Stimulated activated CD8-positive, alpha-beta memory T cell treated with anti-CD3 and anti-CD28 coated beads, Interleukin-15, amount 100 ng/mL, for 4 hours (primary cell): ENCODE measurements at regions not wholly inside any gene's neighbourhood (a gene's known extent, or its start where the extent isn't known, plus 50 kb on each side); places are given as distances from the start of the nearest gene placed in this dataset.

Experiments
- DNase-seq, 2 donors: peaks; one replicate each; pipeline ENCODE4 v3.0.0-alpha.2; 2020; ENCODE audit warnings: low read depth in 2 of 2

- DNase-seq, result no peak
These were observed 211.3 kb upstream of the PPP2R2D start for GRCh38 chr10:131689486-131689885.

GRCh38 chr10:131689954-131690757, 210.7 kb upstream of the PPP2R2D start:
- no peak for DNase-seq

GRCh38 chr10:131690805-131691239, 210.0 kb upstream of the PPP2R2D start:
- no peak for DNase-seq

GRCh38 chr10:131691481-131692090, 209.2 kb upstream of the PPP2R2D start:
- no peak for DNase-seq

DNA sequence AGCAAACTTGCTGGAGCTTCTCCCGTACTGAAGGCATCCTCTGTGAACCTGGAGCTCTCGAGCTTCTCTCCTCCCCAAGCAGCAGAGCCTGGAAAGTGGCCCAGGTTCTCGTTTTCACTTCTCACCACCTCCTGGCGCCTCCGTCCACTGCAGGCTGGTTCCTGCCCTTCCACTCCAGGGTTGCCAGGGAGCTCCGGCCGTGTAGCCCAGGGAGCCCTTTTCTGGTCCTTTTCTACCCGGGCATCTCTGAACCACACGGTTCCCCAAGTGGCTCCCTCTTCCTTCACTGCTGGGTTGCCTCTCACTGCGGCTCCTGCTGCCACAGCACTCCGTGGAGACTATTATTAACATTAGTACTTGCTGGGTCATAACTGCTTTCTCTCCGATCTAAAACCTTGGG, 208.6 kb upstream of the PPP2R2D start:
- no peak for DNase-seq

DNA sequence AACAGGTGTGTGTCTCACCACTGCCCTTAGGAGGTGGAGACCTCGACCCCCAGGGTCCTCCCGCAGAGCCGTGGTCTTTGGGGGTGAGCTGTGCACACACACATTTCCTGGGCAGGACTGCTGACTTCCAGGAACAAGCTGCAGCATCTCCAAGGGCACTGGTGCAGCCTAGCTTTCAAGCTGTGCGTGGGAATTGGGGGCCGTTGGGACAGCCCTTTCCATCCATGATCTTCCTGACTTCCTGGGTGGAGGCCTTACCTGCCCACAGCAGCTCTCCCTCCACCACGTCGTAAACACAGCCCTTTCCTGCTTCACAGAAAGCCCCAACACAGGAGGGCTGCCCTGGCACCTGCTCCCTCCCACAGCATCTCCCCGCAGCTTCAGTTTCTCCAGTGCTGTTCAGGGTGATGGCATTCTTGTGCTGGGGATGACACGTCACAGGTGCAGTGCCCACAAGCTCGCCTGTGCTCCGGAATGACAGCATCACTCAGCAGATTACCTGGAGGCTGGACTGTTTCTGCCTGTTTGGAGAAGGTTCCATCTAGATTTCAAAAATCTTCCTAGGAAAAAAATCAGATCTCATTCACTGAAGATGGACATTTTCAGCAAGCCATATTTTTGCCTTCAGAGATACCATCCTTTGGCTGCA, 208.0 kb upstream of the PPP2R2D start:
- DNase-seq, result no peak

DNA sequence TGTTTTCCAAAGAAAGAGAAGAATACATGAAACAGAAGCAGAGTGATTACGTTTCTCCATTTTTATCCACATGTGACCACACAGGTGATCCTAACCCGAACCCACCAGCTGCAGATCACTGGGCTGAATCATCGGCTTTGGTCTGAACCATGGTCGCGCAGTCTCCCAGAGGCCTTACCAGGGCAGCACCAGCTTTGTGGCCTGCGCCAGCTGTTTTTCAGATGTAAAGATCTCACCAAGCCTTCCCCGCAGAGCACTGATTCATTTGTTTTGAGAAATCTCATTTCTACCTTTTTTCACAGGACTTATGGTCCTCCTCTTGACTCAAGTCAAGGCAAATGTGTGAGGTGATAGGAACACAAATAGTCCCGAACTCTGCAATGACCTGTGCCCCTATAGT, 207.0 kb upstream of the PPP2R2D start:
- DNase-seq, result no peak

- DNase-seq, result no peak
These were observed 206.5 kb upstream of the PPP2R2D start for GRCh38 chr10:131694168-131694780.

DNA sequence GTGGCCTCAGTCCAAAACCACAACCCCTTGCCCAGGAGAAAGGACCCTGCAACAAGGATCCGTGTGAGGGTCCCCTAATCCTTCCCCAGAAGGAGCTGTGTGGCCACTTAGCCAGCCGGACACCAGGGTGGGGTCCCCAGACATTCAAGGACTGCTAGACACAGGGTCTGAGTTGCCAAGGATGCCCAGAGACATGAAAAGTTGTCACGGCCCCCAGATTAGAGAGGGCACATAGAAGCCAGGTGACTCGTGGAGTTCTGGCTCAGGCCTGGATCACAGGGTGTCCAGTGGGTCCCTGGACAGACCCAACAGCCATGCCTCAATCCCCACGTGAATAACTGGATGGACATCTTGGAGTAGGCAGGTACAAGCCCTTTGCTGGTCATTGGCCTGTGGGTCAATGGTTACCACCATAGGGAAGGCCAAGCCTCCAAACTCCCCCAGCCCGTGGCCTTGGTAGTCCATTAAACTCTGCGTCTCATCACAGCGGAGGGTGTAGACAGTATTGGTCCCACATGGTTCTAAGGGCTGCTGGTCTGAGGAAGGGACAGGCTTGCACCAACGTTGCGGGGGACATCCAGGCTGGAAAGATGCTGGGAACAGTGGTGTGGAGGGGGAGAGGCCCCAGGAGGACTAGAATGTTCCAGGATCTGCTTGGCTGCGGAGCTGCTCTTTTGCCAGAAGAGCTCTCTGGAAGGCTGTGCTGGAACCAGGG, 205.9 kb upstream of the PPP2R2D start:
- no peak for DNase-seq

DNA sequence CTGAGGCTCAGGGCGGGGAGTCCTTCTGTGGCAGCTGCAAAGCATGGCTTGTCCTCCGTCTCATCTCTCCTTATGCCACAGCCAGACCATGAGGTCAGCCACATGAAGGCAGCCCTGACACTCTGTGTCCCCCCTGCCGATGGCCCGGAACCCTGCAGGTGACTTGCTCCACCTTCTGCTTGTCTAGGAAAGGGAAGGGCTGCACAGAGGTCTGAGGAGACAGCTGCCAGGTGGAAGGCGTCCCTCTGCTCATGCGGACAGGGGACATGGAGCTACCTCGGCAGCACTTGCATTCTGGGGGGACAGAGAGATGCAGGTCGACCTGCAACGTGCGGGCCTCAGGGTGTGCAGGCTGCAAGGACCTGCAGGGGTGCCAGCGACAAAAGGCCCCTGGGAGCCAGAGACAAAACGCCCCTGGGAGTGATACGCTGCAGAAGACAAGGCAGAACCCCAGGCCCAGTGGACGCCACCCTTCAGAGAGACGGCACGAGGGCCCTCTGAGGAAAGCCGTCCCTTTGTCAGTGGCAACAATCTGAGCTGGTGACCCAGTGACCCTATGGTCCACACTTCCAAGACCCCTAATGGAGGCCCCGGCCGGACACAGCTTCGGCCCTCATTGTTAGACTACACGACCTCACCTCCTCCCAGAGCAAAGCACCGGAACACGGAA, 205.2 kb upstream of the PPP2R2D start:
- no peak for DNase-seq

GRCh38 chr10:131697476-131698128, 203.2 kb upstream of the PPP2R2D start:
- DNase-seq, result no peak

DNA sequence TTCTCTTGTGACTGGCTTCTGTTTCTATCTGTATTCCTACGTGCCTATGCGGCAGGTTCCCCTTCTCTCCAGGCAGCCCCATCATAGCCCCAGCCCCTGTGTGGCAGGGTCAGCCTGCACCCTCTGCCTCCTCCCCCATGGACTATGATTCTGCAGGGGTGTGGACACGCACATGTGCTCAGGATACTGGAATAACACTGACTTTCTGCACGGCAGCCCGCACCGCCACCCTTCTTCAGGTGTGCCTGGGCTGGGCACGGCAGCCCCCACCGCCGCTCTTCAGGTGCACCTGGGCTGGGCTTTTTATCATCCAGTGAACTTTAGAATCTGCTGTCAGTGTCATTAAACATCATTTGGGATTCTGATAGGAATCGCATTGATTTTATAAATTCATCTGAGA, 202.6 kb upstream of the PPP2R2D start:
- no peak for DNase-seq

DNA sequence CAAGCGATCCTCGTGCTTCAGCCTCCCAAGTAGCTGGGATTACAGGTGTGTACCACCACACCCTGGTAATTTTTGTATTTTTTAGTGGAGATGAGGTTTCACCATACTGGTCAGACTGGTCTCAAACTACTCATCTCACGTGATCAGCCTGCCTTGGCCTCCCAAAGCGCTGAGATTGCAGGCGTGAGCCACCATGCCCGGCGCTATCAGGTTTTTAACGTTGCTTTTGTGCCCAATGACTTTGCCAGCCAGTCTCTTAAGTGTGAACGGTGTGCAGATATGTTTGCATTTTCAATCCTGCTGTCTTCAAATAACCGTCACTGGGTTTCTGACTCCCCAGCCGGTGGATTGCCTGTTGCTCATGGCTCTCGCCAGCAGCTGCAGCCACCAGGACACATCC, 201.8 kb upstream of the PPP2R2D start:
- DNase-seq, result no peak

- DNase-seq, result no peak
These were observed 200.8 kb upstream of the PPP2R2D start for GRCh38 chr10:131700032-131700431.

GRCh38 chr10:131700506-131700905, 200.3 kb upstream of the PPP2R2D start:
- no peak for DNase-seq

DNA sequence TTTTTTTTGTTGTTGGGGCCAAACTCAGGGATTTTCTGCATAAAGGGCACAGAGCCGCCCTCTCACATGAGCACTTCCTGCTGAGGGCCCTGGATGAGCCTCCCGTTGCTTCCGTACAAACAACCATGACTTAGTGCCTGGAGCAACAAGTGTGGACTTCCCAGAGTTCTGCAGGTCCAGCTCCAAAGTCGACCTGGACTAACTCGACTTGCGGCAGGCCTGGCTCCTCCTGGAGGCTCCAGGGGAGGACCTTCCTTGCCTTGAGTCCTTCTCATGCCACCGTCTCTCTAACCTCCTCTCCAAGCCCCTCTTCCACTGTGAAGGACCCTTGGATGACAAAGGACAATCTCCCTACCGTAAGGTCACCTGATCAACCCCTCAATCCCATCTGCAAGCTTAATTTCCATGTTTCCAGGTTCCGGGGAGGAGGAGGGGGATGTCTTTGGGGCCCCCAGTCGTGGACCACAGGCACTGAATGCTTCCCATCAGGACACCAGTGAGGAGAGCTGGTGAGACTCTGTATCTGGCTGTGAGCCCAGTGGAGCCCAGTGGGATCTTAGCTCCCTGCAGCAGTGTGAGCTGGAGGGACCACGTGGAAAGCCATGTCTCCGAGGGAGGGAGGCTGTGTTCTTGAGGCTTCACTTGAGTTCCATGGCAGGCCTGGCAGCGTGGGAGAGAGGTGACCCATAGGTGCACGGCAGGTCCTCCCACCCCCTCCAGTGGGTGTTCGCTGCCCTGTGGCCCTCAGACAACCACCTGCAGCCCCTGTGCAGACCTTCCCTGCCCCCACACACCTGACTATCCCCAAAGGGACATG, 199.5 kb upstream of the PPP2R2D start:
- DNase-seq, result no peak

- DNase-seq, result no peak
These were observed 198.1 kb upstream of the PPP2R2D start for GRCh38 chr10:131702531-131703356.

DNA sequence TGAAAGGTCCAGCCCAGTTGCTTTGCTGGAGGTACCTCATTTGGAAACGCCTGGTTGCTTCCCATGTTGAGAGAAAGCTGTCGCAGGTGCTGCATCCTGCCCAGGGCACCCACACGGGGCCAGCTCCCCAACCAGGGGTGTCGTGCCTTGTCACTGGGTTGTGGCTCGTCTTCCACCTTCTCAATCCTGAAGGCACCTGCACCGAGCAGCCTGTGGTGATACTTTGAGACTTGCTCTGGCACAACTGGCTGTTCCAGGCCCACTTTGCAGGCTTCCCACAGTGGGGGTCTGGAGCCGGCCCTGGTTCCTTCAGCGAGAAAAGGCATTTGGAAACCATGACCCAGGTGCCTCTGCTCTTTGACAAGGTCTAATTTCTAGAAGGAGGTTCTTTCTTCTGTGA, 197.3 kb upstream of the PPP2R2D start:
- no peak for DNase-seq

- DNase-seq, result no peak
These were observed 196.9 kb upstream of the PPP2R2D start for GRCh38 chr10:131703941-131704340.
